ENCODE measurements at regions not wholly inside any gene's neighbourhood (a gene's known extent, or its start where the extent isn't known, plus 50 kb on each side); places are given as distances from the start of the nearest gene placed in this dataset.

- Histone ChIP-seq H3K4me1 (replicated peaks in 1 of 2; ENCODE audit: control insufficient read depth in 2 of 2, insufficient read depth in 2 of 2, low read length in 2 of 2) (no peaks in the 10 kb centered on the region), H4K20me1 (replicated peaks; ENCODE audit: control insufficient read depth, insufficient read depth, low read length) (no peaks in the 10 kb centered on the region), H3K36me3 (ENCODE audit: control insufficient read depth, insufficient read depth, low read length) (no peaks in the 10 kb centered on the region), H3K79me2 (ENCODE audit: control insufficient read depth, insufficient read depth, low read length) (no peaks in the 10 kb centered on the region), H3K4me2 (ENCODE audit: insufficient read depth, low read length) (no peak overlapping the region), H2AFZ (ENCODE audit: low read depth, low read length) (no peak overlapping the region), H3K4me3 (no peak overlapping the region), H3K9me1 (ENCODE audit: control insufficient read depth, insufficient read depth, low read length) (no peaks in the 10 kb centered on the region), H3K9ac (ENCODE audit: insufficient read depth in 1 of 2, low read depth in 2 of 2, low read length in 2 of 2) (no peak overlapping the region), H3K27me3 (ENCODE audit: control insufficient read depth in 2 of 2, insufficient read depth in 2 of 2, low read length in 2 of 2) (no peaks in the 10 kb centered on the region), H3K27ac (ENCODE audit: extremely low read depth, low read depth, low read length) (no peak overlapping the region), H3K9me3 (replicated peaks; ENCODE audit: control insufficient read depth, insufficient read depth, low read depth, low read length) (no peaks in the 10 kb centered on the region)
- intact Hi-C loops (cut with micrococcal nuclease) (no loop called here), in situ Hi-C loops (cut with MboI) (no loop called here)
- WGBS (ENCODE audit: insufficient coverage, low coverage, missing lambda C conversion rate): 0% methylated on average over 2 of the region's 2 CpGs
- no TSS peak for BruUV-seq (replicated peaks)
- FAIRE-seq: no peak
- ChIA-PET CTCF (ENCODE audit: low intra/inter-chr PET ratio) (no interaction called here), POLR2A (no interaction called here)
- TF ChIP-seq ZNF263 (CRISPR knock-in tag; IDR thresholded peaks at IDR 0.05; ENCODE audit: borderline replicate concordance) (no peak), TRIM28 (IDR thresholded peaks at IDR 0.05) (peak; percentile 55; the same call in 1 of the 2 replicates), ZNF830 (CRISPR knock-in tag; IDR thresholded peaks at IDR 0.05) (no peak), TAL1 (IDR thresholded peaks at IDR 0.05) (no peak), ATF7 (IDR thresholded peaks at IDR 0.05) (no peak), ZNF197 (CRISPR knock-in tag; IDR thresholded peaks at IDR 0.05; ENCODE audit: low read depth) (no peak), LARP7 (IDR thresholded peaks at IDR 0.05) (no peak), ILF3 (IDR thresholded peaks at IDR 0.05; ENCODE audit: borderline replicate concordance) (no peak), ZNF239 (CRISPR knock-in tag; IDR thresholded peaks at IDR 0.05) (no peak), ZC3H11A (IDR thresholded peaks at IDR 0.05; ENCODE audit: low read depth, low read length) (no peak), ZFP36 (IDR thresholded peaks at IDR 0.05; ENCODE audit: low read depth, low read length, partially characterized antibody) (peak; percentile 79), ZNF384 (IDR thresholded peaks at IDR 0.05; ENCODE audit: low read depth, low read length) (no peak), RBM17 (IDR thresholded peaks at IDR 0.05; ENCODE audit: borderline replicate concordance, low read depth, low read length) (no peak), MAZ (CRISPR knock-in tag; conservative IDR thresholded peaks at IDR 0.05 in 1 of 2, IDR thresholded peaks at IDR 0.05 in 1 of 2) (no peak), LCOR (CRISPR knock-in tag; IDR thresholded peaks at IDR 0.05) (no peak), PYGO2 (tag; IDR thresholded peaks at IDR 0.05) (no peak), GTF2F1 (IDR thresholded peaks at IDR 0.05; ENCODE audit: low read depth, low read length) (no peak), RBM39 (optimal IDR thresholded peaks at IDR 0.05; ENCODE audit: low read depth, low read length) (no peak), SFPQ (IDR thresholded peaks at IDR 0.05; ENCODE audit: low read depth, low read length) (no peak), ZKSCAN3 (CRISPR knock-in tag; IDR thresholded peaks at IDR 0.05) (peak; percentile 54; the same call in 1 of the 2 replicates), ZBTB7A (IDR thresholded peaks at IDR 0.05; ENCODE audit: borderline replicate concordance, control insufficient read depth, low read depth, low read length) (no peak)
- no peak for ATAC-seq
- DNase-seq (ENCODE audit: extremely low read depth in 1 of 4, low spot score in 3 of 4): peak in 1 of 4 experiments; percentile 4
Observed at GRCh38 chr5:63032343-63032742, 453.7 kb downstream of the LRRC70 start.

Measured in K562 (cell line).